ENCODE measurements at regions not wholly inside any gene's neighbourhood (a gene's known extent, or its start where the extent isn't known, plus 50 kb on each side); places are given as distances from the start of the nearest gene placed in this dataset.

- TF ChIP-seq, protein P1, sequence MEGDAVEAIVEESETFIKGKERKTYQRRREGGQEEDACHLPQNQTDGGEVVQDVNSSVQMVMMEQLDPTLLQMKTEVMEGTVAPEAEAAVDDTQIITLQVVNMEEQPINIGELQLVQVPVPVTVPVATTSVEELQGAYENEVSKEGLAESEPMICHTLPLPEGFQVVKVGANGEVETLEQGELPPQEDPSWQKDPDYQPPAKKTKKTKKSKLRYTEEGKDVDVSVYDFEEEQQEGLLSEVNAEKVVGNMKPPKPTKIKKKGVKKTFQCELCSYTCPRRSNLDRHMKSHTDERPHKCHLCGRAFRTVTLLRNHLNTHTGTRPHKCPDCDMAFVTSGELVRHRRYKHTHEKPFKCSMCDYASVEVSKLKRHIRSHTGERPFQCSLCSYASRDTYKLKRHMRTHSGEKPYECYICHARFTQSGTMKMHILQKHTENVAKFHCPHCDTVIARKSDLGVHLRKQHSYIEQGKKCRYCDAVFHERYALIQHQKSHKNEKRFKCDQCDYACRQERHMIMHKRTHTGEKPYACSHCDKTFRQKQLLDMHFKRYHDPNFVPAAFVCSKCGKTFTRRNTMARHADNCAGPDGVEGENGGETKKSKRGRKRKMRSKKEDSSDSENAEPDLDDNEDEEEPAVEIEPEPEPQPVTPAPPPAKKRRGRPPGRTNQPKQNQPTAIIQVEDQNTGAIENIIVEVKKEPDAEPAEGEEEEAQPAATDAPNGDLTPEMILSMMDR (IDR thresholded peaks at IDR 0.05), result no peak
These were observed 159.2 kb downstream of the CYLD start for GRCh38 chr16:50901062-50901461.

DNA sequence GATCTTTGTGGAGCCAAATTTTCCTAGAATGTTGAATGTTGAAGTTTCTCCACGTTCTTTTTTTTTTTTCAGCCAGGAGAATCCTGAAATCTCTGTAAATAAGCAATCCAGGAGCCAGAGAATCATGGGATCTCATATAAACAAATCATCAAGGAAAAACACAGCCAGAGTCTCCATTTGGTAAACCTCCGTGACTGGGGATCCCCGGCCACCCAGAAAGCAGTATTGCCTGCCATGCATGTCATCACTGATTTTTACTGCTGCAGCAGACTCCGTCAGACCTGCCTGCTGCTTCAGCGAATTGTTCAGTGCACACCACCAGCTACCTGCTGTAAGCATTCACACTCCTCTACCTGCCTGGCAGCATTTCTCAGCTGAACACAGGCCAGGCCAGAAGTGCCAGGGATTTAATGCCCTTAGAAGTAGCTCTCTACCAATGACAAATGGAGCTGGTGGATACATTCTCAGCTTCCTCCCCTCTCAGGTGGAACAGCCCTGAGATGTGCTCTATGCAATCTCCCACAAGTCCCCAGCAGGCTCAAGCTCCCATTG lies 158.6 kb downstream of the CYLD start:
- TF ChIP-seq, protein P1 (IDR thresholded peaks at IDR 0.05), result no peak

DNA sequence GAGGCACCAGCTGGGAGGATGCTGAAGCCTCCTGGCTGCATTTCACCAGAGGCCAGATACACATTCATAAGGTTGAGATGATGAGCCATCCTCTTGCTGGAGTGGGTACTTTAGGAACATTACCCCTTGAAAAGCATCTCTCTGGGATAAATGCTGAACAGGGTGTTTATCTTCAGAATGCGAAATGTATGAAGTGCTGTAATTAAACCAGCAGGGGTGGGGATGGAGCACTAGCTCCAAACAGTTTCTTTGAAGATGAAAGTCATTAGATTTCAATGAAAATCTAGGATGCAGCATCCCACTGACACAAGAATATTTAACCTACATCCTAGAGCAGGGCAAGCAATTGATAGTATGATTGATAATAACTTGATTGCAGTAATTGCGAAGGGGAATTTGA lies 158.1 kb downstream of the CYLD start:
- TF ChIP-seq, protein P1 (IDR thresholded peaks at IDR 0.05), result no peak

DNA sequence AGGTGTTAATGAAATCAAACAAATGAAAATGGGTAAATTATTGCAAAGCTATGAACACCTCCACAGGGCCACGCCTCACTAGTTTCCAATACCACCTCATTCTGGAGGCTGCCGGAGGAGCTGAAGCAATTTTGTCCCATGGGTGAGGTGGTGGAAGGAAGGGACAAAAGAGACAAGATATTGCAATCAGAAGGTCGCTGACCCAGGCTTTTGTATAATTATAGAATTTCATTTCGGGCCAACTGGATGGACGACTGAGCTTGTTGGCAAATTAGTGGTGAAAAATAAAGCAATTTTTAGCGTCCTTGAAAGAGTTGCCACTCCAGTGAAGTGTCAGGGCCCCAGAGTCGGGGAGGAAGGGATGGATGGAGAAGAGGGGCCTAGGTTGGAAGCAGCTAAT lies 147.9 kb downstream of the CYLD start:
- TF ChIP-seq, protein P1 (IDR thresholded peaks at IDR 0.05), result no peak

DNA sequence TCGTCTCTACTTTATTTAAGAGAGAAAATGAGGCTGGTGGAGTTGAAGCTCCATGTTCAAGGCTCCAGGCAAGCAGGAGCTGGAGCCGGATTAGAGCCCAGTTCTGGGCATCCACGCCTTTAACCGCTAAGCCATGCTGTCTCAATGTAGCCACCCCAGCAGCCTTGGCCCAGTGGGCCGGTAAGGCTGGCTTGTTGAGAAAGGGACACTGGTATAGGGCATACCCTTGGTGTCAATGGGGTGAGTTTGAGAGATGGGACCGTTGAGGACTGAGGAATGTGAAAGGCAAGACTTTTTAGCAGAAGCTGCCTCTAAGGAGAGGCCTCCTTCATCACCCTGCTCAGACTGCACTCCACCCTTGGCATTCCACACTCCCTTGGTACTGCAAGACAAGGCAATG lies 147.4 kb downstream of the CYLD start:
- TF ChIP-seq, protein P1 (IDR thresholded peaks at IDR 0.05), result no peak

GRCh38 chr16:50888486-50889261 lies 146.8 kb downstream of the CYLD start:
- TF ChIP-seq, protein P1 (IDR thresholded peaks at IDR 0.05), result no peak

- TF ChIP-seq, protein P1 (IDR thresholded peaks at IDR 0.05), result no peak
These were observed 145.8 kb downstream of the CYLD start for GRCh38 chr16:50887500-50888298.

Measured in LNCAP (cell line).